Adrenal gland (tissue), 5 donors: ENCODE measurements at regions not wholly inside any gene's neighbourhood (a gene's known extent, or its start where the extent isn't known, plus 50 kb on each side); places are given as distances from the start of the nearest gene placed in this dataset.

ENCODE experiments used
- POLR2A ChIP-seq, 2 donors: fragments of 450-650 bp; IDR thresholded peaks; one replicate each; pipeline ENCODE4 v1.6.1; 2017; ENCODE audit warnings: antibody characterized with exemption in 2 of 2, mild to moderate bottlenecking in 2 of 2, moderate library complexity in 1 of 2
- TF ChIP-seq, protein P1 (sequence below), 6 experiments: fragments of 450-650 bp in 4 of 6; fragments of 200-600 bp in 2 of 6; sonication (generic) in 1 of 6; IDR thresholded peaks; 1 replicate in 5 of 6; 2 replicates in 1 of 6; pipeline versions ENCODE4 v1.5.1 to v1.8.0; 2016 to 2021; ENCODE audit warnings: antibody characterized with exemption in 6 of 6, mild to moderate bottlenecking in 2 of 6, moderate library complexity in 1 of 6
- donor health status: DM: no; HTN: no; CAD: no.

DNA sequence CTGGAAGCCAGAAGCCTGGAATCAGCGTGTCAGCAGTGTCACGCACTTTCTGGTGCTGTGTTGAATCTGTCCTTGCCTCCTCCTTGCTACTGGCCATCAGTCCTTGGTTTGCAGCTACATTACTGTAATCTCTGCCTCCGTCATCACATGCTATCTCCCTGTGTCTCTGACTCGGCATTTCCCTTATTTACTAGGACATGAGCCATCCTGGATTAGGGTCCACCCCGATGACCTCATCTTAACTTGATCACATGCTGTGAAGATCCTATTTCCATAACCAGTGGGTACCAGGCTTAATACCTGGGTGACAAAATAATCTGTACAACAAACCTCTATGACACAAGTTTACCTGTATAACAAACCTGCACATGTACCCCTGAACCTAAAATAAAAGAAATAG lies 518.0 kb upstream of the KLF6 start:
- TF ChIP-seq, protein P1, sequence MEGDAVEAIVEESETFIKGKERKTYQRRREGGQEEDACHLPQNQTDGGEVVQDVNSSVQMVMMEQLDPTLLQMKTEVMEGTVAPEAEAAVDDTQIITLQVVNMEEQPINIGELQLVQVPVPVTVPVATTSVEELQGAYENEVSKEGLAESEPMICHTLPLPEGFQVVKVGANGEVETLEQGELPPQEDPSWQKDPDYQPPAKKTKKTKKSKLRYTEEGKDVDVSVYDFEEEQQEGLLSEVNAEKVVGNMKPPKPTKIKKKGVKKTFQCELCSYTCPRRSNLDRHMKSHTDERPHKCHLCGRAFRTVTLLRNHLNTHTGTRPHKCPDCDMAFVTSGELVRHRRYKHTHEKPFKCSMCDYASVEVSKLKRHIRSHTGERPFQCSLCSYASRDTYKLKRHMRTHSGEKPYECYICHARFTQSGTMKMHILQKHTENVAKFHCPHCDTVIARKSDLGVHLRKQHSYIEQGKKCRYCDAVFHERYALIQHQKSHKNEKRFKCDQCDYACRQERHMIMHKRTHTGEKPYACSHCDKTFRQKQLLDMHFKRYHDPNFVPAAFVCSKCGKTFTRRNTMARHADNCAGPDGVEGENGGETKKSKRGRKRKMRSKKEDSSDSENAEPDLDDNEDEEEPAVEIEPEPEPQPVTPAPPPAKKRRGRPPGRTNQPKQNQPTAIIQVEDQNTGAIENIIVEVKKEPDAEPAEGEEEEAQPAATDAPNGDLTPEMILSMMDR (IDR thresholded peaks at IDR 0.05) = no peak
- TF ChIP-seq POLR2A (IDR thresholded peaks at IDR 0.05) = no peak
